ENCODE measurements at regions not wholly inside any gene's neighbourhood (a gene's known extent, or its start where the extent isn't known, plus 50 kb on each side); places are given as distances from the start of the nearest gene placed in this dataset.

DNA sequence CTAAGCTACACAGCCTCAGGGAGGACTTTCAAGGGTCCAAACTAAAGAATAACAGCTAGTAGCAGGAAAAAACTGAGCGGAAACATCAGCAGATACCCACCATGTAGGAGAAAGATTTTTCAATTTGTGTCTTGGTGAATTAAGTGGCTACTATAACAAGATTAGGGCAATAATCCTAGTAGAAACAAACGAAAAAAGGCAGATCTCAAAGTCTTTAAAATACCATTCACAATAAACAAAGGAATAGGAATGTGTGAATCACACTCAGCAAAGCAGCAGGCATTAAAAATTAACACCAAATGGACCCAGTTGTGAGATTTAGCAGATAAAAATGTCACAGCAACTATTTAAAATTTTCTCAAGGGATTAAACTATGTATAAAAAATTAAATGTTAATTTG lies 761.2 kb downstream of the TENT5A start:
- TF ChIP-seq, protein P1, sequence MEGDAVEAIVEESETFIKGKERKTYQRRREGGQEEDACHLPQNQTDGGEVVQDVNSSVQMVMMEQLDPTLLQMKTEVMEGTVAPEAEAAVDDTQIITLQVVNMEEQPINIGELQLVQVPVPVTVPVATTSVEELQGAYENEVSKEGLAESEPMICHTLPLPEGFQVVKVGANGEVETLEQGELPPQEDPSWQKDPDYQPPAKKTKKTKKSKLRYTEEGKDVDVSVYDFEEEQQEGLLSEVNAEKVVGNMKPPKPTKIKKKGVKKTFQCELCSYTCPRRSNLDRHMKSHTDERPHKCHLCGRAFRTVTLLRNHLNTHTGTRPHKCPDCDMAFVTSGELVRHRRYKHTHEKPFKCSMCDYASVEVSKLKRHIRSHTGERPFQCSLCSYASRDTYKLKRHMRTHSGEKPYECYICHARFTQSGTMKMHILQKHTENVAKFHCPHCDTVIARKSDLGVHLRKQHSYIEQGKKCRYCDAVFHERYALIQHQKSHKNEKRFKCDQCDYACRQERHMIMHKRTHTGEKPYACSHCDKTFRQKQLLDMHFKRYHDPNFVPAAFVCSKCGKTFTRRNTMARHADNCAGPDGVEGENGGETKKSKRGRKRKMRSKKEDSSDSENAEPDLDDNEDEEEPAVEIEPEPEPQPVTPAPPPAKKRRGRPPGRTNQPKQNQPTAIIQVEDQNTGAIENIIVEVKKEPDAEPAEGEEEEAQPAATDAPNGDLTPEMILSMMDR (IDR thresholded peaks at IDR 0.05) = no peak
- TF ChIP-seq POLR2A (IDR thresholded peaks at IDR 0.05) = no peak
- TF ChIP-seq POLR2AphosphoS5 (IDR thresholded peaks at IDR 0.05) = no peak
